HG02798 (cell line): ENCODE measurements at regions not wholly inside any gene's neighbourhood (a gene's known extent, or its start where the extent isn't known, plus 50 kb on each side); places are given as distances from the start of the nearest gene placed in this dataset.

ENCODE experiments used
- ATAC-seq: cut with Tn5 transposase; IDR thresholded peaks from one replicate; pipeline ENCODE4 v1.9.1; 2021; ENCODE audit warnings: mild to moderate bottlenecking; ENCODE audit not compliant: unreplicated experiment, poor library complexity

DNA sequence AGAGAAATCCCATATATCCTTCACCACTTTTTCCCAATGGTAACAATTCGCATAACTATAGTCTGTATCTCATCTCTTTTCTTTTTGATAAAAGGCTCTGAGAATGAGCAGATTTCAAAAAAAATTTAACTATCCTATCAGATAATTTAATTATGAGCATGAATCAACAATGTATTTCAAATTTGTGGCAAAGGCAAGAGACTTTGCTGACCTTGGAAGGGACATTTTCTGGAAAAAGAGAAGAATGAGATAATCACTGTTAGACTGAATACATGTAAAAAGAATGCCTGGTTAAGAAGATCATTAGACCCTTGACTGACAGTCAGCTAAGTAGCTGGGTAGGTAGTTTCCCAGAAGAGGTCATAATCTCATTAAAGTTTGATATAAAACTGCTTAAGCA lies 428.4 kb upstream of the XYLT1 start:
- no peak for ATAC-seq

DNA sequence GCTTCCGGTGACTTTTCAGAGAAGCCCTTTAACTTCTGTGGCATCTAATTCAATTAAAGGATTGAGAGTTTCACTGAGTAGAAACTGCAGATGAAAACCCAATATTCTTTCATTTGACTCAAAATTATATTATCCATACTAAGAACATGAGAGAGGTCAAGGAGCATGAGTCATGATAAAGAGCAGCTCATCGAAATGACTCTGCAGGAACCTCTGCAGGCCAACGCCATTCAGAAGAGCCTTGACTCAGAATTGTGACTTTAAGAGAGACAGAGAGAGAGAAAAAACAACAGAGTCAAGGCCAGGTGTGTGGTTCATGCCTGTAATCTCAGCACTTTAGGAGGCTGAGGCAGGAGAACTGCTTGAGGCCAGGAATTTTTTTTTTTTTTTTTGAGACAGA lies 417.2 kb upstream of the XYLT1 start:
- ATAC-seq: no peak

DNA sequence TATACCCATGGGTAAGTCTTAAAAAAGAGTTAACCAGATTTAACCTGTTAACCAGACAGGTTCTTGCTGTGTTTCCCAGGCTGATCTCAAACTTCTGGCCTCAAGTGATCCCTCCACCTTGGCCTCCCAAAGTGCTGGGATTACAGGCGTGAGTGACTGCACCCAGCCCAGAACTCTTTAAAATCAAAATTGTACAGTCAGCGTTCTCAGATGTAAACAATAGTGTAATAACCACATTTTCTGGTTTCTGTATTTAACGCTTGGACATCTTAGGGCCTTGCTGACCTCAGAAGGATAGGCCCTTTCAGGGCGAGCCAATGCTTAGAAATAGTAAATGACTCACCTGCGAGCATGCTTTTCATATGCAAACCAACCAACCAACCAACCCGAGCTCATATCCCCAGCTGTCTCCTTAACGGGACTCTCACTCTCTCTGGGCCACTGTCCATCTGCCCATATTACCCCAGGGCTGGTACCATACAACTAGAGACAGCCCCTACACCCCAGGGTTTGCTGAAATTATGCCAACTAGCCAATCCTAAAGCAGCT lies 415.0 kb upstream of the XYLT1 start:
- ATAC-seq: no peak

DNA sequence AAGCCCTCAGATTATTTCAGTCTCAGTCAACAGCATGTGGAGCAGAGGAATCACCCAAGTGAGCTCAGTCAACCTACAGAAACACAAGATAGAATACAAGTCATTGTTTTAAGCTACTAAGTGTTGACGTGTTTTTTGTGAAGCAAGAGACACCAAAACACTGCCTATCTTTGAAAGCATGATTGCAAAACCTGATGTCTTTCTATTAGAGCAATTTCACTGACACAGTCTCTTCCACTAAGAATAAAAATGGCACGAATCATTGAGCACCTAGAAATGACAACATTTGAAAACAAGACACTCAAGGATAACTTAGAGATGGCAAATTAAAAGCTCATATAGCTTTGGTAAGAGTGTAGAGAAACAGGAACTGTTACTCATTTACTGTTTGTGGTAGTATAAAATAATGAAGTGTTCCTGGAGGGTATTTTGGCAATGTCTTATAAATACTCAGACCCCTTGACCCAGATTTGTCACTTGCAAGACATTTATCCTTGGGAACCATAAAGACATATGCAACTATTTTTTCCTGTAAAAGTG lies 407.1 kb upstream of the XYLT1 start:
- no peak for ATAC-seq

DNA sequence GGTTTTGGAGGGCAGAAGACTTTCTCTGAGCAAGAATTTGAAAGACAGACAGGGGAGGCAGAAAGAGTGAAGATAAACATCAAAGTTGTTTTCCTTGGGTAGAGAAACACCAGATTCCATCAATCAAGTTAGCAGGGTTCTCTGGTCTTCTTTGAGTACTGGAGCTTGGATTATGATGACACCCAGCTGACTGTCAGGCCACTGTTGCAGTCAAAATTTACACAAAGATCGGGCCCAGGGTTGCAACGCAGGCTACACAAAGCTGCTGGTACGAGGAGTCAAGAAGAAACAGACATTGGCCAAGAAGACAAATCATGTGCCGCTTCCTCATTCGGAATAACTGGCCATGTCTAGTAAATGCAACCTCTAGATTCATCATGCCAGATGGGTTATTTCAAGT lies 396.2 kb upstream of the XYLT1 start:
- ATAC-seq: no peak

DNA sequence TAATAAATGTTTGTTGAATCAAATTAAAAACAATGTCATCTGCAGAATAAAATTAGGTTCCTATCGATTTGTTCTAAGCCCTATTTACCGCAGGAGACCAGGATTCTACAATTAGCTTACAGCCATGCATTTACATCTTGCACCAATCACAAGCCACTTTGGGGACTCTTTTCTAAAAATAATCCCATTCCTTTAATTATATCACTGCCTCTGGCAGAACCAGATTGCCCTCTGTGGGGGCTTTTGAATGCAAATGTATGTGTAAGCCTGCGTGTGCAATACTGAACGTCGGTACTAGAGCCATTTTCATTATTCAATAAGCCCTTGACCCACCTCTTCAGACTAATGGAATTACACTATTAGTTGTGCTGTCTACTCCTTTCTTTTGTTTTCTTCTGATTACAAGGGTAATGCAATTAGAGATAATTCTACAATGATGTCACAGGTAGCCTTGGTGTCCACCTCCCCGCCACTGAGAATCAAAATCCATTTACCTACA lies 391.3 kb upstream of the XYLT1 start:
- no peak for ATAC-seq

DNA sequence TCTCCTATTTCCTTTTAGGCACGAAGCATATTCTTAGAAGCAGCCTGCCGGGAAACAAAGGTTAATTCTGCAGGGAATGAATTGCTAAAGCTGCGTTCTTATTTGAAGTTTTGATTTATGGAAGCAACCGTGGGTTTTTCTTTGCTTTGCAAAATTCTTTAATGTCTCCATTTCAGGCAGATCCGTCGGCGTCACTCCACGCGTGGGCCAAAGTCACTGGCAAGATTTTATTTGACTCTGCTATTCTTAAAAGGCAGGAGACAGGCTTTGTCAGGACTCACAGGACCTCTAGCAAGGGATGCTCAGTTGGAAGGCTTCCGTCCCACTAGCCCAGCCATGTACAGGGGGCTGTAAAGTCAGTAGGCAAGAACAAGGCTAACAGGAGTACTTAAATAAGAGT lies 387.3 kb upstream of the XYLT1 start:
- ATAC-seq: no peak

DNA sequence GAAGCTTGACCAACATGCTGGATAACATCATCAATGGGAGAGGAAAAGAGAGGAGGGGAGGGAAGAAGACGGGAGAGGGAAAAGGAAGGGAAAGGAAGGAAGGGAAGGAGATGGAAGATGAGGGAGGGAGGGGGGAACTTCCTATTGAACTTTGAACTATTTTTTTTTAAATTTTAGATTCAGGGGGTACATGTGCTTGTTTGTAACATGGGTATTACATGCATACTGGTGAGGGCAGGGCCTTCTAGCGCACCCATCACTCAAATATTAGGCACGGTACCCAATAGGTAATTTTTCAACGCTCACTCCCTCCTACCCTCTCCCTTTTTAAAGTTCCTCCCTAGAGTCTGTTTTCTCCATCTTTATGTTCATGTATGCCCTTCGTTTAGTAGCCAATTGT lies 383.2 kb upstream of the XYLT1 start:
- no peak for ATAC-seq

DNA sequence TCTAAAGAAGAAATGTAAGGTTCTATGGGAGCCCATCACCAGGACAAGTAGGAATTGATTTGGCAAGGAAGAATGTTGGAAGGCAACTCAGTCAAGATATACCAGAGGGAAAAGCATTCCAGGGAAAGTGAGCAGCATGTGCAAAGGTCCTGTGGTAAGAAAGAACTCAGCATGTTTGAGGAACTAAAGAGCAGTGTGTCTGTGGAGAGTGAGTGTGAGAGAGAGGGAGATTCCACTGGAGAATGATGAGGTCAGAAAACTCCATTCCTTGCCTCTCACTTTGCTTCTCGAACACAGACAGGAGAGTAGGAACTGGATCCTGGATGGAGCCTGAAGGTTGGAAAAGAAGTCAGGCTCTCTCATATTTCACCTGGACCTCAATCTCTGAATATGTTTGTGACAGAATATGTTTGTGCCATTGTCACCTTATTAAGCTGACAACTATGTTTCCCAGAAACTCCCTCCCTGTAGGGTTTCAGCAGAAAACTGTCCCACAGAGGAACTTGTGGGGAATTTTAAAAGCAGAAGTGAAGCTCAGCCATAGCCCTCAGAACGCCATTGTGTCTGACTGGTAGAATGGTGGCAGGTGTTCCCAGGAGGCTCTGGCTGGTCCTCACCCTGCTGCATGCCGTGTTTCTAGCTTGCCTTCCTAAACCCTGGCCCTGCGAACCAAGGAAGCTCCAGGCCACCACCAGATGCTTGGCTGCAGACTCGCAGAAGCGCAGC lies 382.4 kb upstream of the XYLT1 start:
- ATAC-seq: no peak

DNA sequence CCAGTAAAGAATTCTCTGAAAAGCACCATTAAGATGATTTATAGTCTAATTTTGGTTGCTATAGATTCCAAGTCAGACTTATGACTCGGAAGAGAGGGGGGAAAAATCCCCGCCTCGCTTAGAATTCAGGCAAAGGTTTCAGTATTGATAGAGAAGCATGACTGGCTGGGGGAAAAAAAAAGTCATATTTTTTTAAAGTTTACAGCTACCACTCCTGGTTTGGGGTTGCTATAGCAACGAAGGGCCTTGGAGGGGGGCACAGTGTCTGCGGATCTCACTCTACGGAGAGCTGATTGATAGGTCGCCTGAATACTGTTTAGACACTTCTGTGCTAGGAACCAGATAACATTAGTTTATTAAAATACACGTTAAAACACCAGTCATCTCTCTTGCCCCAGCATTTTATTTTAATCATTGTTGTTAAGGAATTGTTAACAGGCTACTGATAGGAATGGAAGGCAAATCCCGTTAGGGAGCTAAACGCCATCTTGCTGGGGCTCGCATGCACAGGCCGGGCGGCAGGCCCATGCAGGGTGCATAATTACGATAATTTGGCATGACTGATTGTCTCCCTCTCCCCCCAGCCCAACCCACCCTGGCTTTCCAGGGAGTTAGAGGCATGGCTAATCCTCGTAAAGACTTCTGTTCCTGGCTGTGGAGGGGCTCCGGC lies 380.0 kb upstream of the XYLT1 start:
- no peak for ATAC-seq

DNA sequence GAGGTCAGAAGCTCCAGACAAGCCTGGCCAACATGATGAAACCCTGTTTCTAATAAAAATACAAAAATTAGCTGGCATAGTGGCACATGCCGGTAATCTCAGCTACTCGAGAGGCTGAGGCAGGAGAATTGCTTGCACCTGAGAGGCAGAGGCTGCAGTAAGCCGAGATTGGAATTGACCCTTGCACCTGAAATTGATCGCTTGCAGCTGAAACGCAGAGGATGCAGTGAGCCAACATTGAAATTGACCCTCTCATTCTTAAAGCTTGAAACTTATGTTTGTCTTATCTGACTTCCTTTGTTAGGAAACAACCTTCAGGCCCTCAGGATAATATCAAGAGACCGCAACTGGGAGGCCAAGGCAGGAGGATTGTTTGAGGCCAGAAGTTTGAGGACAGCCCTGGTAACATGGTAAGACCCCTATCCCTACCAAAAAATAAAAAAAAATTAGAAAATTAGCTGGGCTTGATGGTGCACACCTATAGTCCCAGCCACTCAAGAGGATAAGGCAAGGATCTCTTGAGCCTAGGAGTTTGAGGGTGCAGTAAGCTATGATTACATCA lies 376.6 kb upstream of the XYLT1 start:
- ATAC-seq: no peak

DNA sequence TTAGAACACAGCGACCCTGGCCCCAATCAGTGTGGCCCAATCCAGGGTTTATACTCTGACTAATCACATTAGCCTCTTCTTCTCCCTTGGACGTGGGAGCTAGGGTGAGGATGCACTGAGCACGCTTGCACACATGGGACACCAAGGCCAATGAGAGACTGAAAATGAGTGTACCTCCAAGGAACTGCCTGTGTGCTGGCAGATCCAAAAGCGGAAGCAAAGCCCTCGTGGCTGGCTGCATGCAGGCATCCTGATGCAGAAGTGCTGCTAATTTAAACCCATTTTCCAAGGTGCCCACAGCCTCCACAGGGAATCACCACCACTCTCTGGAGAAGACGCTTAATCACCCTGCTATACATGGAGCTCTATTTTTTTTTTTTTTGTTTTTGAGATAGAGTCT lies 375.3 kb upstream of the XYLT1 start:
- no peak for ATAC-seq

DNA sequence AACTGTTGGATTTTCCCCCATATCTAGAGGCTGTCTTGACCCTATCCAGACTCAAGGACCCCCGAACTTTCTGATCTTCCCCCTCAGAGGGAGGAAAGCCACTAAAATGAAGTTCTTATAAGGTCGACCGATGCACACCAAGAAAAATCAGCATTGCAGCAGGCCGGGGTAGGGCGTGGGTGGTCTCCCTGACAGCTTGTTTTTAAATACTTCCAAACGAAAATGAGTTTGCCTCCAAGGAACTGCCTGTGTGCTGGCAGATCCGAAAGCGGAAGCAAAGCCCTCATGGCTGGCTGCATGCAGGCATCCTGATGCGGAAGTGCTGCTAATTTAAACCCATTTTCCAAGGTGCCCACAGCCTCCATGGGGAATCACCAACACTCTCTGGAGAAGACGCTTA lies 374.3 kb upstream of the XYLT1 start:
- ATAC-seq: no peak

DNA sequence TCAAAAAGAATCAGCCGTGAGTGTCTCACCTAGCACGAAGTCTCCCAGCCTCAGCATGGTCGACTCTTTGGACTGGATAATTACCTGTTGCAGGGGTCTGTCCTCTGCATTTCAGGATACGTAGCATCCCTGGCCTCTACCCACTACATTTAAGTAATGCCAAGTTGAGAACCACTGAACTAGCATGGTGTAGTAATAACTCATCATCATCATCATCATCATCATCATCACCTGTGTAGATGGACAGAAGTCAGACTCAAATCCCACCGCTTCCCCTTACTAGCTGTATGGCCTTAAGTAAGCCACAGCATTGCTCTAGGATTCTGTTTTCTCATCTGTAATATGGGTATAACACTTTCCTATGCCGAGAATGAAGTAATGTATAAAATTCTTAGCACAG lies 373.1 kb upstream of the XYLT1 start:
- ATAC-seq: no peak

DNA sequence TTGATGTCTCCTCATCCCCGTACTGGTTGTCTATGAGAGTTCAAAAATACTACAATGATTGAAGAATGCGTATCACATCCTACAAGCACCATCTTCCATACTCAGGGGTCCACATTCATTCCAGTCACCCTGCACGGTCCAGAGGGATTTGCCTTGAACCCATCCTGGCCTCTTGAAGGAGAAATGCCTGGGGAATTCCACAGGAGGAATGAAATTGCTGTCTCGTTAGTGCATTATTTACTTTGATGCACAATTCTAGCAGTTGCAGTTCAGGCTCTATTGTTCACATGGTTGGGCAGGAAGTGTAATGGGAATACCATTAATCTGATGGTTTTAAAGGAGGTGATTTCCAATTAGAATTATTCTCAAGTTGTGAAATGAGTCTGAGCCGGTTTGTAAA lies 369.1 kb upstream of the XYLT1 start:
- ATAC-seq: no peak

DNA sequence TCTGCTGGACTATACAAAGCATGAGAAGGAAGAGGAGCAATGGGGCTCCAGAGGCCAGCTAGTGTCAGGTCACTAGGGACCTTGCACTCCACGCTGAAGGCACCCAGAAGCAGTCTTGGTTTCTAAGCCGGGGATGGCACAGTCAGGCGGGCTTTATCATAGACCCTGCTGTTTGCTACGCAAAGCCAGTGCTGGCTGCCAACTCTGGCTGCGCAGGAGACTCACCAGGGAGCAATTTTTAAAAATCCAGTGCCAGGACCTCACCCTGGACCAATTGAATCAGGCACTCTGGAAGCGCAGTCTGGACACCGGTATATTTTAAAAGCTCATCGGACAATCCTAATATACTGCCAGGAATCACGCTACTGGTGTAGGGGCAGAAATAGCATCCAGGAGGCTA lies 368.5 kb upstream of the XYLT1 start:
- no peak for ATAC-seq

DNA sequence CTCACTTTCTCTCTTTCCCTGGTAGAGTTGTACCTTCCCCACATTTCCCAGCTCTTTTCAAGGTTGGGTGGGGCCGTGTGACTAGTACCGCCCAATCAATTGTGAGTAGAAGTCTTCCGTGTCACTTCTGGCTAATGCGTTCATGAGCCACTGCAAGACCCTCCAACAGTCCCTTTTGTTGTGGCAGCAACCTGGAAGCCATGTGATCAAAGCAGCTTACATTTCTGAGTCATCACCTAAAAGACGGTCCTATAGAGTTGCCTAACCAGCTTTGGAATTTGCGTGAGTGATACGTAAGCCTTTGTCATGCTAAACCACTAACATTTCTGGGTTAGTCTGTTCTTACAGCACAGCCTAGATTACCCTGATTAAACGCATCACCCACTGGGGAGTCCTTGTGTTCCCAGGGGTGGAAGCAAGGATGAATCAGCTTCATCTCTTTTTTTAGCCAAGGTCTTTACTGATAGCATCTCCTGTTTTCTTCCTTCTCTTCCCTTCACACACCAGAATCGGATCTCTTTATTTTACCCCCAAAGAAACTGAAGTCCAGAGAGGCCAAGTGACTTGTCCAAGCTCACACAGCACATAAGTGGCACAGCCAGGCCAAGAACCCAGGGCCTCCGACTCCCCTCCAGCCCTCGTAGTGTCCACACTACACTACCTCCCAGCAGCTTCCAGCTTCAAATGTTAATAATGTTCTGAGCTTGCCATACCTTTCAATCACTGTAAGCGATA lies 366.3 kb upstream of the XYLT1 start:
- no peak for ATAC-seq

DNA sequence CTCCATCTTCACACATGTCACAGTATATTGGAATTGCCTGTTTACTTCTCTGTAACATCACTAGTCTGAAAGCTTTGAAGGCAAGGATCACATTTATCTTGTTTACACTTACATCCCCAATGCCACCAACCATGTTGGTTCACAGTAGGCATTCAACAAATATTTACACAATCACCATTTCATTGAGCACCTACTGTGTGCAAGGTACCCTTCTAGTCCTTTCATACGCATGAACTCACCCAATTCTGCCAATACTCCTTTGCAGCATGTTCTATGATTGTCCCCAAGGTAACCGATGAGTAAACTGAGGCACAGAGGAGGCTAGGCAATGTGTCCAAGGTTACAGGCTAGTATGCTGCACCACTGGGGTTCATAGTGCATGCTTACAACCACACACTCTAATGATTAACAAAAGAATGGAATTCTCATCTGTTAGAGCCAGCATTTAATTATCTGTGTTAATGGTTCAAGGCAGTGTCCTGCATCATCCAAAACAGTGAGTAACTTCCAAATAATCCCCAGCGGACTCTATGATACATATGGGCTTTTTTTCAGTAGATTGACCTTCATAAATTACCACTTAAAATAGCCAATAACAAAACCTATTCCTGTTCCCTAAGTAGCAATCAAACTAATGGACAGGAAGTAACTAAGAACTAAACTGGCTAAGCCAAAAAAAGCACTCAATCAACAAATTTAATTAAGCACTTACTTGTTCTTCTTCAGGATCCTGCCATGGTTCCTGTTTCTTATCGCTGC lies 364.5 kb upstream of the XYLT1 start:
- ATAC-seq: no peak

DNA sequence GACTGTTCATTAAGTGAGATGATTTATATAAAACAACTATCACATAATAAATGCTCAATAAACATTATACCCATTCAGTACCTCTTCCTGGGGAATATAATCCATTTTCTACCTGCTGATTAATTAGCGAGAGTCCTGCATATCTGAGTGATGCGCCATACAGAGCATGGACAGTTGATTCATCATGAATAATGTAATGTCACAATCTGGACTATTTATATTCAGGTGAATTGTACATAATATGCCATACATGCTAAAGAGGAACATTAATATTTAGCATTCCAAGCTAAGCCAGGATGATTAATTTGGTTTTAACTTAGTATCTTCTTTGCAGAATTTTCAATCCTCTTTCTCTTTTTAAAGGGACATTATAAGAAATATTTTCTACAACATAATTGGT lies 362.0 kb upstream of the XYLT1 start:
- ATAC-seq: no peak

DNA sequence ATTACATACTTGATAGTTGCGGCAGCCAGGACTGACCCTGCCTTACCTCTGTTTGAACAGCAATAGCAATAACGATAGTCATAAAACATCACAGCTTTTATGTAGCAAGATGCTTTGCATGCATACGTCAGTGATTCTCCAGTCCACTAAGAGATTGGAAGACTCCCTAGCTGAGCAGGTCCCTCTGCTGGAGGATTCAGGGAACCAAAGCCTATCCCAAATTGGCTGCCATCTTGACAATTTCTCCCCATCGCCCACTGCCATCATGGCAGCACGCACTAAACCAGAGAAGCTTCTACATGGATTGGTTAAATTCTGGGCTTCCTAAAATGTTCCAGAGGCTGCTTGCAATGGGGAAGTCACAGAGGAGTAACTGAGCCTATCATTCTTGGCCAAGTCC lies 360.6 kb upstream of the XYLT1 start:
- ATAC-seq: no peak
